CD8-positive, alpha-beta memory T cell (primary cell): ENCODE measurements at regions not wholly inside any gene's neighbourhood (a gene's known extent, or its start where the extent isn't known, plus 50 kb on each side); places are given as distances from the start of the nearest gene placed in this dataset.

ENCODE experiments used
- CTCF ChIA-PET: fragments of 350-600 bp; sonication (Branson Sonifier 250); formaldehyde crosslinking; loops from one replicate; lab custom pipeline; 2021; ENCODE audit warnings: antibody characterized with exemption; lab: Charles Lee
- POLR2A ChIA-PET: fragments of 350-600 bp; sonication (Branson Sonifier 250); formaldehyde crosslinking; loops from one replicate; lab custom pipeline; 2021; ENCODE audit warnings: antibody characterized with exemption; lab: Charles Lee
- DNase-seq, 5 donors: peaks; one replicate each; pipeline versions ENCODE4 v3.0.0 to v3.0.0-alpha.2; 2020 to 2022; ENCODE audit warnings: mixed read lengths in 1 of 5
- H3K27ac ChIP-seq: one replicate; pipeline ENCODE4 v1.7.0; 2013; ENCODE audit warnings: low read depth, mild to moderate bottlenecking, low read length, moderate library complexity
- H3K27me3 ChIP-seq: 2 replicates; pipeline ENCODE4 v1.7.0; 2013; ENCODE audit warnings: low read length, mild to moderate bottlenecking; ENCODE audit not compliant: insufficient read depth, poor library complexity, severe bottlenecking
- H3K36me3 ChIP-seq: 2 replicates; pipeline ENCODE4 v1.7.0; 2013; ENCODE audit warnings: mild to moderate bottlenecking, low read length, moderate library complexity; ENCODE audit not compliant: insufficient read depth
- H3K4me1 ChIP-seq: 2 replicates; pipeline ENCODE4 v1.7.0; 2013; ENCODE audit warnings: mild to moderate bottlenecking, low read length, moderate library complexity; ENCODE audit not compliant: insufficient read depth
- H3K4me3 ChIP-seq: 2 replicates; pipeline ENCODE4 v1.7.0; 2013; ENCODE audit warnings: mild to moderate bottlenecking, low read length
- H3K9me3 ChIP-seq: 2 replicates; pipeline ENCODE4 v1.7.0; 2013; ENCODE audit warnings: mild to moderate bottlenecking, low read length
- H3K27ac Mint-ChIP-seq, 8 donors: one replicate each; pipeline ENCODE4 v1.8.0; 2020 to 2021; ENCODE audit warnings: mixed read lengths in 8 of 8, mild to moderate bottlenecking in 6 of 8, inconsistent platforms in 3 of 8, moderate library complexity in 3 of 8
- H3K27me3 Mint-ChIP-seq, 2 donors: one replicate each; pipeline ENCODE4 v1.8.0; 2020 to 2021; ENCODE audit warnings: mixed read lengths in 2 of 2, mild to moderate bottlenecking in 1 of 2, moderate library complexity in 1 of 2
- H3K36me3 Mint-ChIP-seq, 3 donors: one replicate each; pipeline ENCODE4 v1.8.0; 2020 to 2021; ENCODE audit warnings: mixed read lengths in 3 of 3, inconsistent platforms in 1 of 3, mild to moderate bottlenecking in 1 of 3
- H3K4me1 Mint-ChIP-seq, 3 donors: one replicate each; pipeline ENCODE4 v1.8.0; 2020 to 2021; ENCODE audit warnings: mixed read lengths in 3 of 3, inconsistent platforms in 1 of 3, mild to moderate bottlenecking in 1 of 3
- H3K4me3 Mint-ChIP-seq, 7 donors: one replicate each; pipeline ENCODE4 v1.8.0; 2020 to 2021; ENCODE audit warnings: mixed read lengths in 7 of 7, mild to moderate bottlenecking in 6 of 7, moderate library complexity in 4 of 7, inconsistent platforms in 2 of 7
- H3K9me3 Mint-ChIP-seq, 5 donors: one replicate each; pipeline ENCODE4 v1.8.0; 2020 to 2022; ENCODE audit warnings: mixed read lengths in 5 of 5, mild to moderate bottlenecking in 3 of 5, moderate library complexity in 2 of 5, inconsistent platforms in 1 of 5

GRCh38 chr13:79792716-79793115 lies 311.8 kb downstream of the NDFIP2 start:
- Mint-ChIP-seq H3K4me1 (no peaks in the 10 kb centered on the region), H3K9me3 (peaks cover 0 to 5% (median 0%) of the 10 kb centered on the region in 5 donors), H3K27me3 (peaks cover 0 to 3% of the 10 kb centered on the region in 2 donors), H3K36me3 (no peaks in the 10 kb centered on the region), H3K4me3 (no peak overlapping the region), H3K27ac (no peak overlapping the region)
- ChIA-PET CTCF (no interaction called here), POLR2A (no interaction called here)
- no peaks in the 10 kb centered on the region for H3K36me3 ChIP-seq
- H3K4me3 ChIP-seq, result no peak overlapping the region
- no peaks in the 10 kb centered on the region for H3K4me1 ChIP-seq
- no peak overlapping the region for H3K27ac ChIP-seq
- H3K27me3 ChIP-seq, result no peaks in the 10 kb centered on the region
- DNase-seq, result no peak
- no peaks in the 10 kb centered on the region for H3K9me3 ChIP-seq

- no peaks in the 10 kb centered on the region for H3K4me1 Mint-ChIP-seq
- no peaks in the 10 kb centered on the region for H3K9me3 ChIP-seq
- no peak overlapping the region for H3K4me3 ChIP-seq
- no peaks in the 10 kb centered on the region for H3K36me3 ChIP-seq
- H3K27ac ChIP-seq, result no peak overlapping the region
- no peak for DNase-seq
- no peaks in the 10 kb centered on the region for H3K4me1 ChIP-seq
- no peaks in the 10 kb centered on the region for H3K27me3 ChIP-seq
- CTCF ChIA-PET, result no interaction called here
- H3K27me3 Mint-ChIP-seq, result peaks cover 0 to 3% of the 10 kb centered on the region in 2 donors
- H3K9me3 Mint-ChIP-seq, result peaks cover 0 to 8% (median 0%) of the 10 kb centered on the region in 5 donors
- POLR2A ChIA-PET, result no interaction called here
- H3K27ac Mint-ChIP-seq, result no peak overlapping the region
- H3K4me3 Mint-ChIP-seq, result no peak overlapping the region
- no peaks in the 10 kb centered on the region for H3K36me3 Mint-ChIP-seq
These were observed 310.6 kb downstream of the NDFIP2 start for GRCh38 chr13:79791471-79792042.

GRCh38 chr13:79786176-79786575 lies 305.2 kb downstream of the NDFIP2 start:
- Mint-ChIP-seq H3K36me3 (no peaks in the 10 kb centered on the region), H3K4me1 (no peaks in the 10 kb centered on the region), H3K27me3 (no peaks in the 10 kb centered on the region), H3K9me3 (peaks cover 0 to 8% (median 0%) of the 10 kb centered on the region in 5 donors), H3K4me3 (no peak overlapping the region), H3K27ac (no peak overlapping the region)
- Histone ChIP-seq H3K27ac (no peak overlapping the region), H3K9me3 (no peaks in the 10 kb centered on the region), H3K36me3 (no peaks in the 10 kb centered on the region), H3K4me1 (no peaks in the 10 kb centered on the region), H3K27me3 (no peaks in the 10 kb centered on the region), H3K4me3 (no peak overlapping the region)
- no peak for DNase-seq
- CTCF ChIA-PET, result no interaction called here
- POLR2A ChIA-PET, result no interaction called here

- CTCF ChIA-PET, result no interaction called here
These were observed 301.7 kb downstream of the NDFIP2 start for GRCh38 chr13:79782541-79783205.

GRCh38 chr13:79781829-79782540 lies 301.0 kb downstream of the NDFIP2 start:
- Mint-ChIP-seq H3K36me3 (no peaks in the 10 kb centered on the region), H3K4me3 (no peak overlapping the region), H3K4me1 (no peaks in the 10 kb centered on the region), H3K27me3 (no peaks in the 10 kb centered on the region), H3K27ac (peak overlapping the region in 1 of 8 donors; percentile 61), H3K9me3 (no peaks in the 10 kb centered on the region)
- CTCF ChIA-PET, result no interaction called here
- no peaks in the 10 kb centered on the region for H3K36me3 ChIP-seq
- POLR2A ChIA-PET, result no interaction called here
- no peak overlapping the region for H3K27ac ChIP-seq
- no peaks in the 10 kb centered on the region for H3K4me1 ChIP-seq
- no peak overlapping the region for H3K4me3 ChIP-seq
- no peaks in the 10 kb centered on the region for H3K27me3 ChIP-seq
- H3K9me3 ChIP-seq, result no peaks in the 10 kb centered on the region
- DNase-seq, result no peak

More at GRCh38 chr13:79782541-79783205, 301.7 kb downstream of the NDFIP2 start:
- Mint-ChIP-seq H3K36me3 (no peaks in the 10 kb centered on the region), H3K27ac (peak overlapping the region in 1 of 8 donors; percentile 61), H3K4me1 (no peaks in the 10 kb centered on the region), H3K27me3 (no peaks in the 10 kb centered on the region), H3K9me3 (peaks cover 0 to 2% (median 0%) of the 10 kb centered on the region in 5 donors), H3K4me3 (no peak overlapping the region)
- H3K4me1 ChIP-seq, result no peaks in the 10 kb centered on the region
- no peak overlapping the region for H3K27ac ChIP-seq
- no peaks in the 10 kb centered on the region for H3K9me3 ChIP-seq
- H3K36me3 ChIP-seq, result no peaks in the 10 kb centered on the region
- H3K4me3 ChIP-seq, result no peak overlapping the region
- H3K27me3 ChIP-seq, result no peaks in the 10 kb centered on the region
- POLR2A ChIA-PET, result no interaction called here
- DNase-seq, result no peak

- CTCF ChIA-PET, result no interaction called here
These were observed 299.3 kb downstream of the NDFIP2 start for GRCh38 chr13:79780240-79780639.

GRCh38 chr13:79779761-79780160 lies 298.8 kb downstream of the NDFIP2 start:
- Histone ChIP-seq H3K4me3 (no peak overlapping the region), H3K27ac (no peak overlapping the region), H3K27me3 (no peaks in the 10 kb centered on the region), H3K4me1 (no peaks in the 10 kb centered on the region), H3K9me3 (no peaks in the 10 kb centered on the region), H3K36me3 (no peaks in the 10 kb centered on the region)
- no peaks in the 10 kb centered on the region for H3K27me3 Mint-ChIP-seq
- DNase-seq, result no peak
- no peak overlapping the region for H3K27ac Mint-ChIP-seq
- H3K4me3 Mint-ChIP-seq, result no peak overlapping the region
- no peaks in the 10 kb centered on the region for H3K9me3 Mint-ChIP-seq
- H3K4me1 Mint-ChIP-seq, result no peaks in the 10 kb centered on the region
- ChIA-PET POLR2A (no interaction called here), CTCF (no interaction called here)
- no peaks in the 10 kb centered on the region for H3K36me3 Mint-ChIP-seq

More at GRCh38 chr13:79780240-79780639, 299.3 kb downstream of the NDFIP2 start:
- Mint-ChIP-seq H3K4me1 (no peaks in the 10 kb centered on the region), H3K27me3 (no peaks in the 10 kb centered on the region), H3K9me3 (no peaks in the 10 kb centered on the region), H3K27ac (no peak overlapping the region), H3K36me3 (no peaks in the 10 kb centered on the region), H3K4me3 (no peak overlapping the region)
- Histone ChIP-seq H3K27ac (no peak overlapping the region), H3K27me3 (no peaks in the 10 kb centered on the region), H3K4me3 (no peak overlapping the region), H3K36me3 (no peaks in the 10 kb centered on the region), H3K4me1 (no peaks in the 10 kb centered on the region), H3K9me3 (no peaks in the 10 kb centered on the region)
- POLR2A ChIA-PET, result no interaction called here
- no peak for DNase-seq

GRCh38 chr13:79778741-79779460 lies 297.9 kb downstream of the NDFIP2 start:
- H3K9me3 Mint-ChIP-seq, result no peaks in the 10 kb centered on the region
- Histone ChIP-seq H3K27ac (no peak overlapping the region), H3K4me3 (no peak overlapping the region), H3K27me3 (no peaks in the 10 kb centered on the region), H3K36me3 (no peaks in the 10 kb centered on the region), H3K4me1 (no peaks in the 10 kb centered on the region), H3K9me3 (no peaks in the 10 kb centered on the region)
- H3K4me3 Mint-ChIP-seq, result no peak overlapping the region
- no peaks in the 10 kb centered on the region for H3K36me3 Mint-ChIP-seq
- no peak for DNase-seq
- no peak overlapping the region for H3K27ac Mint-ChIP-seq
- ChIA-PET CTCF (no interaction called here), POLR2A (no interaction called here)
- H3K27me3 Mint-ChIP-seq, result no peaks in the 10 kb centered on the region
- no peaks in the 10 kb centered on the region for H3K4me1 Mint-ChIP-seq
